MM.1S (cell line): ENCODE measurements at regions not wholly inside any gene's neighbourhood (a gene's known extent, or its start where the extent isn't known, plus 50 kb on each side); places are given as distances from the start of the nearest gene placed in this dataset.
"Not testable (repeated sequence)": the region's sequence is repeated elsewhere in the genome, so short reads cannot be mapped to it uniquely, and the experiment has no call there.

Source experiments
- DNase-seq: peaks from one replicate; pipeline ENCODE4 v3.0.0-alpha.2; 2015
- H2AFZ ChIP-seq: fragments of 300-600 bp; sonication (generic); 2 replicates; pipeline ENCODE4 v1.6.0; 2016; ENCODE audit warnings: antibody characterized with exemption, low read length
- H3F3A ChIP-seq: fragments of 300-600 bp; sonication (generic); 2 replicates; pipeline ENCODE4 v1.6.1; 2016; ENCODE audit warnings: mild to moderate bottlenecking, antibody characterized with exemption, low read length, moderate library complexity, mixed read lengths; ENCODE audit not compliant: insufficient read depth
- H3K27ac ChIP-seq: fragments of 300-600 bp; sonication (generic); 2 replicates; pipeline ENCODE4 v1.5.1; 2016; ENCODE audit warnings: mild to moderate bottlenecking, low read length
- H3K27me3 ChIP-seq: fragments of 300-600 bp; sonication (generic); replicated peaks from 2 replicates; pipeline ENCODE4 v1.6.0; 2016; ENCODE audit warnings: low read length; ENCODE audit not compliant: insufficient read depth
- H3K36me3 ChIP-seq: fragments of 300-600 bp; sonication (generic); replicated peaks from 2 replicates; pipeline ENCODE4 v1.6.1; 2016; ENCODE audit warnings: mild to moderate bottlenecking, low read length, mixed read lengths; ENCODE audit not compliant: insufficient read depth
- H3K4me1 ChIP-seq: fragments of 300-600 bp; sonication (generic); 2 replicates; pipeline ENCODE4 v1.6.1; 2016; ENCODE audit warnings: low read length, mixed read lengths
- H3K4me2 ChIP-seq: fragments of 300-600 bp; sonication (generic); 2 replicates; pipeline ENCODE4 v1.6.0; 2016; ENCODE audit warnings: low read depth, low read length
- H3K4me3 ChIP-seq: fragments of 300-600 bp; sonication (generic); 2 replicates; pipeline ENCODE4 v1.5.1; 2016; ENCODE audit warnings: low read length, mixed read lengths
- H3K79me2 ChIP-seq: fragments of 300-600 bp; sonication (generic); 2 replicates; pipeline ENCODE4 v1.6.1; 2016; ENCODE audit warnings: mixed run types, low read length, mixed read lengths
- H3K9ac ChIP-seq: fragments of 300-600 bp; sonication (generic); 2 replicates; pipeline ENCODE4 v1.6.1; 2016; ENCODE audit warnings: low read length, mixed read lengths
- H3K9me2 ChIP-seq: fragments of 300-600 bp; sonication (generic); replicated peaks from 2 replicates; pipeline ENCODE4 v1.6.1; 2016; ENCODE audit warnings: mild to moderate bottlenecking, low read length, mixed read lengths; ENCODE audit not compliant: insufficient read depth
- H3K9me3 ChIP-seq: fragments of 300-600 bp; sonication (generic); replicated peaks from 2 replicates; pipeline ENCODE4 v1.6.1; 2016; ENCODE audit warnings: mild to moderate bottlenecking, low read length, mixed read lengths; ENCODE audit not compliant: insufficient read depth
- H4K20me1 ChIP-seq: fragments of 300-600 bp; sonication (generic); 2 replicates; pipeline ENCODE4 v1.6.1; 2016; ENCODE audit warnings: mild to moderate bottlenecking, low read length, moderate library complexity, mixed read lengths; ENCODE audit not compliant: insufficient read depth
- CTCF ChIP-seq: fragments of 300-600 bp; sonication (generic); IDR thresholded peaks from 2 replicates; pipeline ENCODE4 v1.5.1; 2016; ENCODE audit warnings: antibody characterized with exemption, low read length, mixed read lengths
- EZH2 ChIP-seq: fragments of 300-600 bp; sonication (generic); optimal IDR thresholded peaks from 2 replicates; pipeline ENCODE3; 2017; ENCODE audit warnings: low read depth, mild to moderate bottlenecking, antibody characterized with exemption, low read length, mixed read lengths
- EZH2phosphoT487 ChIP-seq: fragments of 300-600 bp; sonication (generic); IDR thresholded peaks from 2 replicates; pipeline ENCODE4 v1.6.1; 2018; ENCODE audit warnings: antibody characterized with exemption, low read length

GRCh38 chr12:14236641-14237040 is 128.8 kb upstream of the ATF7IP start:
- H3K27me3 ChIP-seq, H3K9me3 ChIP-seq, H3K36me3 ChIP-seq, H3K27ac ChIP-seq, DNase-seq, H3K4me3 ChIP-seq, H3K4me2 ChIP-seq, H2AFZ ChIP-seq, H4K20me1 ChIP-seq, H3K79me2 ChIP-seq, H3K9ac ChIP-seq, H3K9me2 ChIP-seq, H3K4me1 ChIP-seq: not testable (repeated sequence)
- peaks cover 14% of the 10 kb centered on the region for H3F3A ChIP-seq

- no peak overlapping the region for H3K4me3 ChIP-seq
- no peaks in the 10 kb centered on the region for H3K79me2 ChIP-seq
- no peaks in the 10 kb centered on the region for H3K27me3 ChIP-seq
- H3K36me3 ChIP-seq = no peaks in the 10 kb centered on the region
- H3K4me1 ChIP-seq = peaks cover 7% of the 10 kb centered on the region
- TF ChIP-seq CTCF (peak; percentile 60), EZH2 (no peak)
- H4K20me1 ChIP-seq = no peaks in the 10 kb centered on the region
- H3K4me2 ChIP-seq = no peak overlapping the region
- H3K27ac ChIP-seq = no peak overlapping the region
- no peak overlapping the region for H3K9ac ChIP-seq
- peaks cover 14% of the 10 kb centered on the region for H3F3A ChIP-seq
- no peak overlapping the region for H2AFZ ChIP-seq
- no peaks in the 10 kb centered on the region for H3K9me3 ChIP-seq
- DNase-seq = peak; percentile 48
- H3K9me2 ChIP-seq = no peaks in the 10 kb centered on the region
Measured at GRCh38 chr12:14238221-14238792, 127.2 kb upstream of the ATF7IP start.

- H3K79me2 ChIP-seq = no peaks in the 10 kb centered on the region
- no peaks in the 10 kb centered on the region for H3K27me3 ChIP-seq
- peak overlapping the region; percentile 59 for H3K4me3 ChIP-seq
- no peaks in the 10 kb centered on the region for H3K36me3 ChIP-seq
- H3K4me1 ChIP-seq = peaks cover 7% of the 10 kb centered on the region
- H3K27ac ChIP-seq = peak overlapping the region; percentile 58; the same call in 1 of the 2 replicates
- no peaks in the 10 kb centered on the region for H3K9me2 ChIP-seq
- no peaks in the 10 kb centered on the region for H4K20me1 ChIP-seq
- H3F3A ChIP-seq = peaks cover 14% of the 10 kb centered on the region
- peak overlapping the region; percentile 90 for H2AFZ ChIP-seq
- H3K9me3 ChIP-seq = no peaks in the 10 kb centered on the region
- peak overlapping the region; percentile 77 for H3K4me2 ChIP-seq
- DNase-seq = peak; percentile 74
- peak overlapping the region; percentile 32; the same call in 1 of the 2 replicates for H3K9ac ChIP-seq
- TF ChIP-seq CTCF = peak; percentile 43
- TF ChIP-seq EZH2phosphoT487 = no peak
Measured at GRCh38 chr12:14239350-14239934, 126.0 kb upstream of the ATF7IP start.
